Hematopoietic multipotent progenitor cell treated with erythropoietin and hydrocortisone succinate and interleukin-3 and kit ligand, for 8 days (in vitro differentiated cells): ENCODE measurements at regions not wholly inside any gene's neighbourhood (a gene's known extent, or its start where the extent isn't known, plus 50 kb on each side); places are given as distances from the start of the nearest gene placed in this dataset.
"Not testable (repeated sequence)": the region's sequence is repeated elsewhere in the genome, so short reads cannot be mapped to it uniquely, and the experiment has no call there.

Experiments
- DNase-seq: peaks from one replicate; pipeline ENCODE4 v3.0.0-alpha.2; 2015

DNA sequence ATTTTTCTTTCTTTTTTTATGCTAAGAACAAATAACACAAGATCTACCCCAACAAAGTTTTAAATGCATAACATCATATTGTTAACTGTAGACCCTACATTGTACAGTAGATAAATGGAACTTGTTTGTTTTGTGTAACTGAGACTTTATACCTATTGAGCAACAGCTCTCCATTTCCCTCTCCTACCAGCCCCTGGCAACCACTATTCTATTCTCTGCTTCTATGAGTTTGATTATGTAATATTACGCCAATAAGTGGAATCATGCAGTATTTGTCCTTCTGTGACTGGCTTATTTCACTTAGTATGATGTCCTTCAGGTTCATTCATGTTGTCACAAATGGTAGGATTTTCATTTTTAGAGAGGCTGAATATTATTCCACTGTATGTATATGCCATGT lies 308.2 kb upstream of the PRR16 start:
- DNase-seq = no peak

DNA sequence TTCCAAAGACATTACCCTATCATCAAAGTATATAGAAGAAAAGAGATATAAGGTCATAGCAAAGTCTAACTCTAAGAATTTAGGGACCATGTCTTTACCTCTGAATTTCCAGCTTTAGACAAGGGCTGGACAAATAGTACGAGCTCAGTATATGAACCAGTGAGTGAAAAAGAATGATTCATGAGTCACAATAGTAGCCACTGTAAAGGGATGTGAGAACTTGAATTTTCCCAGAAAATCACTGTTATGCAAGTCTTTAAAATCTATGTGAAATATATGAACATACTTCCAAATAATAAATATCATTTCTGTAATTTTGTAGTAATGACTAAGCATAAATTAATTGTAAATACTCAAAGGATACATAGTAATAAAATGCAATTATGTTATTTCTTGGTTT lies 305.9 kb upstream of the PRR16 start:
- no peak for DNase-seq

DNA sequence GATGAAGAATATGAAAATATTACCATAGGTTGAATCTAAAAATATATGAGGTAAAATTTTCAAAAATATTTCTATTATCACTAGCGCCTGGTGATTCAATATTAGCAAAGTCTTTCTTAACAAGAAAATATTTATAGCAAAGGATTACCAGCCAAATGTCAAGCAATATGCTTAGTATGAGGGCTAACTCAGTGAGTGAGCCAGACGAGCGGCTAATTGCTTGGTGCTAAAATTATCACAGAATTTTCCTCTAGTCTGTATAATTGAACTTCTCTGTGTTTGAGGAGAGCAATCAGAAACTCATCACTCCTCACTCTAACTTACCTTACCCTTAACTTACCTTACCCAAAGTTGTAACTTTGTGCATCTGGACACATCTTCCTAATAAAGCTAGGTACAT lies 304.9 kb upstream of the PRR16 start:
- no peak for DNase-seq

DNA sequence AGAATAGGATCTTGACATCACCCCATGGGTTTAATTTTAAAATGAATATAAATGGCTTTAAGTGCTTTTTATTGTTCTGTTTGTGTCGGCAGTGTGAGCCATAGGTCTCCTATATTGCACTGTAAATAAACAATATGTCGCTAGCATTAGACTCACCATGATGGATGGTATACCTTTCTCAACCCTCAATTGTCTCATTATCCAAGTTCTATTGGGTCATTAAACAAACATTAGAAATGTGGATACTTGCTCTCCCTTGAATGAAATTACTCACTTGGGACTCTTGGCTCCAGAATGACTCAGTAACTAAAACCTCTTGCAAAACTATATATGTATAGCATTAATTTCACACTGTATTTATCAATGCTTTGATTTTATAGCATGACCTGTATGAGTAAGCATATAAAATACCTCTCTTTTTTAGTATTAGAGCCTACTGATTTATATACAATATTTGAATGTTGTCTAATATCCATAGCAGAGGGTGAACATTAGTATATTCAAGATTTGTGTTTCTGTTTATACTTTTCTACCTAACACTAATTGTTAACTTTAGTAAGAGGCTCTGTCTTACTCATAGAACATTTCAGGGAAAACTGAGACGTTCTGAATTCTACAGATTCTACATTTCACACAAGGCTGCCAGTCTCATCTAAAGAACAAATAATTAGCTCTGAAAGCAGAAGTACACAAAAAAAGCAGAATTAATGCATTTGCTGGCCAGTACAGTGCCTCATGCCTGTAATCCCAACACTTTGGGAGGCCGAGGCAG lies 303.8 kb upstream of the PRR16 start:
- DNase-seq = no peak

DNA sequence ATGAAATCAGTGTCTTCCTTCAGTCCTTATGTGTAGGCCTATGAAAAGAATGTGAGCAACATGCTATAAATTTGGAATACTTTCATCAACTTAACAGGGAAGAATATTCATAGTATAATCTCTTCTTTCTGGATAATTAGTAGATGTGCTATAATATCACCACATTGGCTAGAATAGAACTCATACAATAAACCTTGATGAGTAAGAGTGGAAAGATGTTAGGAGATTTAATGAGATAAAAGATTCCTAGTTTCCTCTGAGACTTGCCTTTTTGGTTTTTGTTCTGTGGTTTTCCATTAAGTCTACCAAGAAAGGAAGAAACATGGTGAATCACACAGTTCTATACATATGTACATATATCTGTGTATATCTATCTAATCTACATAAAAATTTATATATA lies 301.8 kb upstream of the PRR16 start:
- no peak for DNase-seq

GRCh38 chr5:120164037-120164436 lies 300.1 kb upstream of the PRR16 start:
- DNase-seq = no peak

GRCh38 chr5:120164986-120165385 lies 299.1 kb upstream of the PRR16 start:
- no peak for DNase-seq

GRCh38 chr5:120173125-120173524 lies 291.0 kb upstream of the PRR16 start:
- DNase-seq = no peak

GRCh38 chr5:120174089-120174488 lies 290.0 kb upstream of the PRR16 start:
- DNase-seq = no peak

DNA sequence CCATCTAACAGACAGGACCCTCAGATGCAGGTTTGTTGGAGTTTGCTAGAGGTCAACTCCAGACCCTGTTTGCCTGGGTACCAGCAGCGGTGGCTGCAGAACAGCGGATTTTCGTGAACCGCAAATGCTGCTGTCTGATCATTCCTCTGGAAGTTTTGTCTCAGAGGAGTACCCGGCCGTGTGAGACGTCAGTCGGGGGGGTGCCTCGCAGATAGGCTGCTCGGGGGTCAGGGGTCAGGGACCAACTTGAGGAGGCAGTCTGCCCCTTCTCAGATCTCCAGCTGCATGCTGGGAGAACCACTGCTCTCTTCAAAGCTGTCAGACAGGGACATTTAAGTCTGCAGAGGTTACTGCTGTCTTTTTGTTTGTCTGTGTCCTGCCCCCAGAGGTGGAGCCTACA lies 282.9 kb upstream of the PRR16 start:
- not testable (repeated sequence) for DNase-seq

GRCh38 chr5:120194650-120195049 lies 269.4 kb upstream of the PRR16 start:
- DNase-seq = not testable (repeated sequence)

- no peak for DNase-seq
Measured at GRCh38 chr5:120199559-120199958, 264.5 kb upstream of the PRR16 start.

GRCh38 chr5:120207129-120207528 lies 257.0 kb upstream of the PRR16 start:
- no peak for DNase-seq

DNA sequence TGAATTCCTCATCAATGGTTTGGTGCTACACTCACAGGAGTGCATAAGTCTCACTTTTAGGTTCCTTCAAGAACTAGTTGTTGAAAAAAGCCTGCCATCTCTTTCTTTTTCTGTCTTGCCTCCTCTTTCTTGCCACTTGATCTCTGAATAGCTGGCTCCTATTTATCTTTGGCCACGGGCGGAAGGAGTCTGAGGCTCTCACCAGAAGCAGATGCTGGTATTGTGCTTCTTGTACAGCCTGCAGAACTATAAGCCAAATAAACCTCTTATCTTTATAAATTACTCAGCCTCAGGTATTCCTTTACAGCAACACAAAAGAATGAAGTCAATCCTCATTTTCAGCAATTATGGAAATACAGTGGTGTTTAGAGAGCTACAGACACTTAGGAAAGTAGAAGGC lies 247.1 kb upstream of the PRR16 start:
- DNase-seq = no peak

- no peak for DNase-seq
Measured at GRCh38 chr5:120219988-120220387, 244.1 kb upstream of the PRR16 start.

DNA sequence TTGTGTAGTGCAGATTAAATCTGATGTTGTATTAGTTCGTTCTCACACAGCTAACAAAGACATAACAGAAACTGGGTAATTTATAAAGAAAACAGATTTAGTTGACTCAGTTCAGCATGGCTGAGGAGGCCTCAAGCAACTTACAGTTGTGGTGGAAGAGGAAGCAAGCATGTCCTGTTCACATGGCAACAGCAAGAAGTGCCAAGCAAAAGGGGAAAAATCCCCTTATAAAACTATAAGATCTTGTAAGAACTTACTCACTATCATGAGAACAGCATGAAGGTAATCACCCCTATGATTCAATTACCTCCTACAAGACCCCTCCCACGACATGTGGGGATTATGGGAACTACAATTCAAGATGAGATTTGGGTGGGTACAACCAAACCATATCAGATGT lies 238.6 kb upstream of the PRR16 start:
- DNase-seq = no peak

DNA sequence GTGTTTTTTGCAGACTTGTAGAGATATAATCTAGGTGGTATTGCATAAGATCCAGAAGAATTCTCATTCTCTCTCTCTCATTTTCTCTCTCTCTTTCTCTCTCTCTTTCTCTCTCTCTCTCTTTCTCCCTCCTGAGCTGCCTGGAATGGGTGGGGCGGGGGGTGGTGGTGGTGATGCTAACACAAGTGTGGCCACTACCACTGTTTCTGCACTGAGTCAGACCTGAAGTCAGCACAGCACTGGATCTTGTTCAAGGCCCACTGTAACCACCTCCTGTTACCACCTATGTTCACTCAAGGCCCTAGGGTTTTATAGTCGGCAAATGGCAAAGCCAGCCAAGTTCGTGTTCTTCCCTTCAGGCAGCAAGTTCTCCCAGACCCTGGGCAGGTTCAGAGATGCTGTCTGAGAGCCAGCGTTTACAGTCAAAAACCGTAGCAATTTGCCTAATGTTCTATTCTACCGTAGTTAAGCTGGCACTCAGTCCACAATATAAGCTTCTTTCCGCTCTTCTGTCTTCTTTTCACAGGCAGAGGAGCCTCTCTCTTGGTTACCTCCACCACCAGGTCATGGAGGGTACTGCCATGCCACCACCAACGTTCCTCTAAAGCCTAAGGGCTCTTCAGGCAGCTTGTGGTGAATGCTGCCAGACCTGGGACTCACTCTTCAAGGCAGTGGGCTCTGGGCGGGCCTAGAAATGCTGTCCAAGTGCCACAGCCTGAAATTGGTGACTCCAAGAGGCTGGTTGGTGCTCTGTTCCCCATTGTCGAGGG lies 235.7 kb upstream of the PRR16 start:
- no peak for DNase-seq

GRCh38 chr5:120229036-120229435 lies 235.1 kb upstream of the PRR16 start:
- DNase-seq = no peak

- DNase-seq = no peak
Measured at GRCh38 chr5:120231563-120231962, 232.5 kb upstream of the PRR16 start.

DNA sequence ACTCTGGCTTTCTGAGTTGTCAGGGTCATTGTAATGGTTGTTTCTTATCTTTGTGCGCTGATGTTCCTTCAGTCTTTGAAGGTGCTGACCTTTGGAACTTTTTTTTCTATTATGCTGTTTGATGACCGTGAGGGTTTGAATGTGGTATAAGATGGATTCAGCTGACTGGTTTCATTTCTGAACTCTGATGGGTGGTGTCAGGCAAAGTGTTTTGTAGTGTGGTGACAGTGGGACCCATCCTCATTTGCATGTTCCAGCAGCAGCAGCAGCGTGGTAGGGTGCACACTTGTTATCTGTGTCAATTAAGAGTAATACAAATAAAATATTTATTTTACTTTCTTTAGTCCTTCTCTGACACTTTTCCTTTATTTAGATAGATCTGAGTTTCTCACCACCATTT lies 227.7 kb upstream of the PRR16 start:
- DNase-seq = no peak

DNA sequence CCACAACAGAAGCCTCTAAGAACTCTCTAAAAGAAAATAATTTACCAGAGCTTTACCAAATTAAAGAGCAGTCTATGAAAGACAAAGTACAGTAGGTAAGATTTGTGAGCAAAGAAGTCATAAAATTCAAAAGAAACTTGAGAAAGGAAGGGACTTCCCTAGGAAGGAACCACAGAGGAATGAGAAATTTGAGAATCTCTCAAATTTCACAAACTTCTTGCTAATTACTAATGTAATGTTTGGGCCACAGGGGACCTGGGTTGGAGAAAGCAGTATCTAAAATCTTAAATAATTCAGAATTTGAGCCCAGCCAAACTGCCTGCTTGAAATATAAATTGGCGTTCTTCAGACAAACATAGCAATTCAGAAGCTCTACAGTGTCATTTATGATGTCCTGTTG lies 225.0 kb upstream of the PRR16 start:
- no peak for DNase-seq

- no peak for DNase-seq
Measured at GRCh38 chr5:120240706-120241105, 223.4 kb upstream of the PRR16 start.

DNA sequence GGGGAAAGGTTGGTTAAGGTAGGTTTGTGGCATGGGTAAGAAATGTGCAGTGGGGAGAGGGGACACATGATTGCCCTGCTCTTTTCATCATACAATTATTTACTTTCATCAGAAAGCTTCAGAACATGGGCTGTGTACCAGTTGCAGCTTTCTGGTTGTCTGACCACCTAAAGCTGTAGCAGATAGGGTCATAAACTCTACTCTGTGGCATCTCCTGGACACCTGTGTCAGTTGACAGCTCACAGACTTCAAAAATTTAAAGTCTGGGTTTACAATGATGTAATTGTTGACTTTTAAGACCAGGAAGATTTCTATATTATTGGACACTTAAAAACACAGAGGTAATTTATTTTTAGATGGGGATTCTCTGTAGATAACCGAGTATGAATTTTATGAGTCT lies 222.7 kb upstream of the PRR16 start:
- no peak for DNase-seq

DNA sequence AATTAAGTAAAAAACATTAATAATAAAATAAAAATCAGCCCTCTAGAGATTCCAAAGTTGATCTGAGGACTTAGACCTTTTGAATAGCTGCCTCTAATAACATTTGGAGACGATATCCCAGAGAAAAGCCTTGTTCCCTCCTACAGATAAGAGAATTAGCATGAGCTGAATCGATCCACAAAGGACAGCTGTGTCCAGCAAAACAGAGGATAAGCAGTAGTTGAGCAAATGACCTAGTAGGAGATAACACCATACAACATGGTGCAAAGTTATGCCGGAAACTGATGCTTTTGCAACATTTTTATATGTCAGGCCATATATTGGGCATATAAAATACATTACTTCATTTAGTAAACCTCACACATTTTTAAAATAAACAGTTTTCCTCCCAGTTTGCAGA lies 212.2 kb upstream of the PRR16 start:
- no peak for DNase-seq

DNA sequence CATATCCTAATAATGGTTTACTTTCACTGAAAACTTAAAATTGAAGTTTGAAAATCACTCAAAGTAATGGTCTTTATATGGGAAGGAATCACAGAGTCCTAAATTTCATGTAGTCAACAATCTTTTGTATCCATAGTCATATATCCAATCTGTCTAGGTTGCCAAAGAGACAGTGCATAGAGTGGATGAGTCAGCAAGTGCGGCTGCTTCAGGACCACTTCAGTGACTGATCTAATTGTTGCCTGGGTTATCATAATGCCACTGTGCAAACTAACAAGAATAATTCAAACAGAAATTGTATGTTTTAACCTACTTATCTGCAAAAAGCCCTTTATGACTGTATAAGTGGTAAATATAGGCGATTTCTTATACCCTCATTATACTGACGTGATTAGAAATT lies 211.3 kb upstream of the PRR16 start:
- DNase-seq = no peak
